A549 (cell line): ENCODE measurements at regions not wholly inside any gene's neighbourhood (a gene's known extent, or its start where the extent isn't known, plus 50 kb on each side); places are given as distances from the start of the nearest gene placed in this dataset.
A peak's percentile ranks its signal among the peaks of the same experiment; 100 is the strongest.

Experiments used
- ATAC-seq, 2 experiments: fragments of 200-7000 bp in 1 of 2; fragments of >200 bp in 1 of 2; cut with Nextera tagmentation in 1 of 2; cut with Tn5 transposase in 1 of 2; 3 replicates each; pipeline versions ENCODE4 v1.8.0 to v1.9.1; 2018 to 2020; ENCODE audit warnings: mild to moderate bottlenecking in 1 of 2, moderate library complexity in 1 of 2
- CTCF ChIA-PET: fragments of 300-600 bp; sonication (Branson Sonifier 250); formaldehyde crosslinking; extraction: SDS; loops from one replicate; lab custom pipeline; 2021; ENCODE audit warnings: antibody characterized with exemption, inconsistent platforms; lab: Yijun Ruan, JAX
- POLR2A ChIA-PET: fragments of 350-600 bp; formaldehyde crosslinking; extraction: SDS; loops from one replicate; lab custom pipeline; 2021; ENCODE audit warnings: antibody characterized with exemption, inconsistent platforms; lab: Yijun Ruan, JAX
- DNase-seq, 2 experiments: peaks; one replicate each; pipeline versions ENCODE4 v3.0.0 to v3.0.0-alpha.2; 2011 to 2016; ENCODE audit warnings: low read depth in 1 of 2, low spot score in 1 of 2
- FAIRE-seq: peaks from 2 replicates; lab custom pipeline; 2011; peaks lifted over from hg19 to GRCh38; lab: Jason Lieb, UNC
- H3K27ac ChIP-seq, 2 experiments: fragments of >200 bp; sonication (Bioruptor Twin); formaldehyde crosslinking; 3 replicates each; pipeline ENCODE4 v1.5.1; 2016 to 2017
- H3K4me1 ChIP-seq: fragments of >200 bp; sonication (Bioruptor Twin); formaldehyde crosslinking; 3 replicates; pipeline ENCODE4 v1.6.1; 2016
- H3K4me2 ChIP-seq: fragments of >200 bp; sonication (Bioruptor Twin); formaldehyde crosslinking; 3 replicates; pipeline ENCODE4 v1.6.1; 2016
- H3K4me3 ChIP-seq: fragments of >200 bp; sonication (Bioruptor Twin); formaldehyde crosslinking; 3 replicates; pipeline ENCODE4 v1.5.1; 2016
- H3K9me3 ChIP-seq: fragments of >200 bp; sonication (Bioruptor Twin); formaldehyde crosslinking; 3 replicates; pipeline ENCODE4 v1.6.1; 2016
- EP300 ChIP-seq, 2 experiments: fragments of >200 bp; sonication (Bioruptor Twin); formaldehyde crosslinking; IDR thresholded peaks; 2 replicates in 1 of 2; 3 replicates in 1 of 2; pipeline ENCODE4 v1.6.1; 2016 to 2017
- ESRRA ChIP-seq: fragments of 150-350 bp; IDR thresholded peaks from 2 replicates; pipeline ENCODE4 v1.6.1; 2014; ENCODE audit warnings: mild to moderate bottlenecking, low read length, borderline replicate concordance
- HOXB13 ChIP-seq: fragments of 250-450 bp; sonication (Bioruptor Pico); IDR thresholded peaks from 2 replicates; pipeline ENCODE4 v1.5.0; 2020; ENCODE audit warnings: low read depth, mild to moderate bottlenecking, moderate library complexity
- HOXB5 ChIP-seq: fragments of 250-450 bp; sonication (Bioruptor Pico); IDR thresholded peaks from 2 replicates; pipeline ENCODE4 v1.5.0; 2020; ENCODE audit warnings: mild to moderate bottlenecking, moderate library complexity
- JUN ChIP-seq, 2 experiments: fragments of >200 bp; sonication (Bioruptor Twin); formaldehyde crosslinking; IDR thresholded peaks; 2 replicates in 1 of 2; 3 replicates in 1 of 2; pipeline ENCODE4 v1.6.1; 2016 to 2017
- JUNB ChIP-seq: fragments of >200 bp; sonication (Bioruptor Twin); formaldehyde crosslinking; IDR thresholded peaks from 2 replicates; pipeline ENCODE4 v1.6.1; 2016
- KDM5A ChIP-seq: fragments of 200-600 bp; sonication (generic); IDR thresholded peaks from 2 replicates; pipeline ENCODE4 v1.6.1; 2016; ENCODE audit warnings: antibody characterized with exemption, mild to moderate bottlenecking
- MYC ChIP-seq: IDR thresholded peaks from 2 replicates; pipeline ENCODE4 v1.6.1; 2012; ENCODE audit warnings: mild to moderate bottlenecking, inconsistent platforms, low read length, improper control_type of control experiment, borderline replicate concordance
- NR3C1 ChIP-seq: fragments of >200 bp; sonication (Bioruptor Twin); formaldehyde crosslinking; IDR thresholded peaks from 3 replicates; pipeline ENCODE4 v1.6.1; 2017
- POLR2A ChIP-seq: IDR thresholded peaks from 2 replicates; pipeline ENCODE4 v1.6.1; 2012; ENCODE audit warnings: mild to moderate bottlenecking, low read length
- POLR2AphosphoS2 ChIP-seq: conservative IDR thresholded peaks from 2 replicates; pipeline ENCODE4 v1.6.1; 2012; ENCODE audit warnings: low read length, improper control_type of control experiment, inconsistent platforms
- RAD21 ChIP-seq, 2 experiments: fragments of >200 bp in 1 of 2; sonication (Bioruptor Twin) in 1 of 2; formaldehyde crosslinking in 1 of 2; IDR thresholded peaks in 1 of 2; conservative IDR thresholded peaks in 1 of 2; 2 replicates in 1 of 2; 3 replicates in 1 of 2; pipeline ENCODE4 v1.6.1; 2012 to 2018; ENCODE audit warnings: inconsistent platforms in 1 of 2
- RARB ChIP-seq: fragments of 250-450 bp; sonication (Bioruptor Pico); IDR thresholded peaks from 2 replicates; pipeline ENCODE4 v1.8.0; 2021; ENCODE audit warnings: mild to moderate bottlenecking, moderate library complexity
- RCOR1 ChIP-seq: fragments of 150-350 bp; IDR thresholded peaks from 2 replicates; pipeline ENCODE4 v1.6.1; 2014; ENCODE audit warnings: antibody characterized with exemption, low read length, low read depth
- SMC3 ChIP-seq: fragments of >200 bp; sonication (Bioruptor Twin); formaldehyde crosslinking; IDR thresholded peaks from 3 replicates; pipeline ENCODE4 v1.6.1; 2018; ENCODE audit warnings: inconsistent platforms
- SREBF2 ChIP-seq: fragments of 450-650 bp; IDR thresholded peaks from 2 replicates; pipeline ENCODE4 v1.6.1; 2014; ENCODE audit warnings: mild to moderate bottlenecking, moderate library complexity
- TFCP2L1 ChIP-seq: fragments of 250-450 bp; sonication (Bioruptor Pico); IDR thresholded peaks from 2 replicates; pipeline ENCODE4 v1.5.0; 2021; ENCODE audit warnings: mild to moderate bottlenecking
- ZNF302 ChIP-seq: fragments of 250-450 bp; sonication (Bioruptor Pico); IDR thresholded peaks from 2 replicates; pipeline ENCODE4 v1.9.0; 2021; ENCODE audit warnings: inconsistent platforms, mild to moderate bottlenecking, moderate library complexity
- WGBS: methylation state at CpG from one replicate; pipeline ENCODE4 v1.1.6; 2017; ENCODE audit errors: missing lambda C conversion rate; 5-methylcytosine and 5-hydroxymethylcytosine counted together
- TF ChIP-seq, protein P1 (sequence below): IDR thresholded peaks from 2 replicates; pipeline ENCODE4 v1.6.1; 2012; ENCODE audit warnings: low read depth, borderline replicate concordance
- TF ChIP-seq, protein P2 (sequence below): fragments of >200 bp; sonication (Bioruptor Twin); formaldehyde crosslinking; IDR thresholded peaks from 3 replicates; pipeline ENCODE4 v1.5.1; 2016
- TF ChIP-seq, protein P3 (sequence below): IDR thresholded peaks from 2 replicates; pipeline ENCODE4 v1.6.1; 2012
- TF ChIP-seq, protein P4 (sequence below): fragments of 150-350 bp; IDR thresholded peaks from 2 replicates; pipeline ENCODE4 v1.6.1; 2014; ENCODE audit warnings: low read depth, mild to moderate bottlenecking, low read length
- TF ChIP-seq, protein P5 (sequence below): fragments of 250-450 bp; sonication (Bioruptor Pico); IDR thresholded peaks from 2 replicates; pipeline ENCODE4 v1.5.0; 2021; ENCODE audit warnings: mild to moderate bottlenecking, moderate library complexity, borderline replicate concordance

DNA sequence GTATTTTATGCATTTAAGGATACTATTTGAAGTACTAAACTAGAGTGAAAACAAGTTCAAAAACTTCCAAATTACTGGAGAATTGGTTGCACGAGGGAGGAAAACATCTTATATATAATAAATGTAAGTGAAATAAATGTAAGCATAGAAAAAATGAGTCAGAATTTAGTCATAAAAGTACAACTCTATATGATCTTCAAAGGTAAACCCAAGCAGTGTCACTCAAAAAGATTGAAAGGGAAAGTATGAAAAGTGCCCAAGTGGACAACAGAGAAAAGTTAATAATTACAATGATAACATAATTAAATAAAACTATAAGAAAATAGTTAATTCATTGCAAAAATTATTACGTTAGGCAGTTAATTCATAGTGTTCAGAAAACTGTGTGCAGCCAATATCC is 2288.5 kb upstream of the C9orf72 start:
- H3K4me1 ChIP-seq, result no peaks in the 10 kb centered on the region
- DNase-seq, result no peak
- no peak for FAIRE-seq
- H3K4me3 ChIP-seq, result no peak overlapping the region
- POLR2A ChIA-PET, result no interaction called here
- CTCF ChIA-PET, result no interaction called here
- no peak overlapping the region for H3K4me2 ChIP-seq
- WGBS, result 4% methylated on average over 2 of the region's 2 CpGs
- H3K27ac ChIP-seq, result no peak overlapping the region
- no peak for TF ChIP-seq HOXB13
- TF ChIP-seq KDM5A, result no peak
- no peak for TF ChIP-seq EP300 (IDR thresholded peaks at IDR 0.05)
- TF ChIP-seq, protein P1, sequence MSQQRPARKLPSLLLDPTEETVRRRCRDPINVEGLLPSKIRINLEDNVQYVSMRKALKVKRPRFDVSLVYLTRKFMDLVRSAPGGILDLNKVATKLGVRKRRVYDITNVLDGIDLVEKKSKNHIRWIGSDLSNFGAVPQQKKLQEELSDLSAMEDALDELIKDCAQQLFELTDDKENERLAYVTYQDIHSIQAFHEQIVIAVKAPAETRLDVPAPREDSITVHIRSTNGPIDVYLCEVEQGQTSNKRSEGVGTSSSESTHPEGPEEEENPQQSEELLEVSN, result no peak
- TF ChIP-seq SREBF2, result no peak
- TF ChIP-seq POLR2AphosphoS2, result no peak
- no peak for TF ChIP-seq RARB (CRISPR knock-in tag)
- TF ChIP-seq JUNB, result no peak
- TF ChIP-seq, protein P2, sequence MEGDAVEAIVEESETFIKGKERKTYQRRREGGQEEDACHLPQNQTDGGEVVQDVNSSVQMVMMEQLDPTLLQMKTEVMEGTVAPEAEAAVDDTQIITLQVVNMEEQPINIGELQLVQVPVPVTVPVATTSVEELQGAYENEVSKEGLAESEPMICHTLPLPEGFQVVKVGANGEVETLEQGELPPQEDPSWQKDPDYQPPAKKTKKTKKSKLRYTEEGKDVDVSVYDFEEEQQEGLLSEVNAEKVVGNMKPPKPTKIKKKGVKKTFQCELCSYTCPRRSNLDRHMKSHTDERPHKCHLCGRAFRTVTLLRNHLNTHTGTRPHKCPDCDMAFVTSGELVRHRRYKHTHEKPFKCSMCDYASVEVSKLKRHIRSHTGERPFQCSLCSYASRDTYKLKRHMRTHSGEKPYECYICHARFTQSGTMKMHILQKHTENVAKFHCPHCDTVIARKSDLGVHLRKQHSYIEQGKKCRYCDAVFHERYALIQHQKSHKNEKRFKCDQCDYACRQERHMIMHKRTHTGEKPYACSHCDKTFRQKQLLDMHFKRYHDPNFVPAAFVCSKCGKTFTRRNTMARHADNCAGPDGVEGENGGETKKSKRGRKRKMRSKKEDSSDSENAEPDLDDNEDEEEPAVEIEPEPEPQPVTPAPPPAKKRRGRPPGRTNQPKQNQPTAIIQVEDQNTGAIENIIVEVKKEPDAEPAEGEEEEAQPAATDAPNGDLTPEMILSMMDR, result no peak
- no peak for TF ChIP-seq ZNF302
- no peak for ATAC-seq
- H3K9me3 ChIP-seq, result no peaks in the 10 kb centered on the region

DNA sequence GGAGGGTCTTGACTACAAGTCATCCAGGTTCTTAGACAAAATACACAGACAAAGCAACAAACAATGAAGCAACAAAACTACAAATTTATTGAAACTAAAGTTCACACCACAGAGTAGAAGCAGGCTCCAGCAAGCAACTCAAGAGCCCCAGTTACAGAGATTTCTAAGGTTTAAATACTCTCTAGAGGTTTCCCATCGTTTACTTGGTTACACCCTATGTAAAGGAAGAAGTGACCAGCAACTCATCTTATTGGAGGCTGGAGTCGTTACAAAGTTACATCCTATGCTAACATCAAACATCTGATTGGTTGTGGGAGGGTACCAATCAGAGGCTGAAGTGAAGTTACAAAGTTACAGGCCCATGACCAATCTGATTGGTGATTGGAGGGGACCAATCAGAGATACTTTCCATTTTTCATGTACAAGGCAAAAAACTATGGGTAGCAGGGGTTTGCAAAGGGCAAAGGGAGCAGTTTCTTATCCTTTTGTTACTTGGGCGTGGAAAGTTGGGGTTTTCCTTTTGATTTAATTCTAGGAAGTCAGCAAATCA is 2292.6 kb upstream of the C9orf72 start:
- ChIA-PET CTCF (no interaction called here), POLR2A (no interaction called here)
- 15% methylated on average over 3 of the region's 3 CpGs for WGBS
- TF ChIP-seq HOXB13 (no peak), SMC3 (no peak), RCOR1 (no peak), TFCP2L1 (CRISPR knock-in tag) (no peak), EP300 (IDR thresholded peaks at IDR 0.05) (no peak), MYC (no peak), JUN (IDR thresholded peaks at IDR 0.05) (no peak), RAD21 (conservative IDR thresholded peaks at IDR 0.05 in 1 of 2, IDR thresholded peaks at IDR 0.05 in 1 of 2) (no peak), NR3C1 (no peak), POLR2A (no peak), ESRRA (no peak), HOXB5 (CRISPR knock-in tag) (no peak)
- TF ChIP-seq, protein P3, sequence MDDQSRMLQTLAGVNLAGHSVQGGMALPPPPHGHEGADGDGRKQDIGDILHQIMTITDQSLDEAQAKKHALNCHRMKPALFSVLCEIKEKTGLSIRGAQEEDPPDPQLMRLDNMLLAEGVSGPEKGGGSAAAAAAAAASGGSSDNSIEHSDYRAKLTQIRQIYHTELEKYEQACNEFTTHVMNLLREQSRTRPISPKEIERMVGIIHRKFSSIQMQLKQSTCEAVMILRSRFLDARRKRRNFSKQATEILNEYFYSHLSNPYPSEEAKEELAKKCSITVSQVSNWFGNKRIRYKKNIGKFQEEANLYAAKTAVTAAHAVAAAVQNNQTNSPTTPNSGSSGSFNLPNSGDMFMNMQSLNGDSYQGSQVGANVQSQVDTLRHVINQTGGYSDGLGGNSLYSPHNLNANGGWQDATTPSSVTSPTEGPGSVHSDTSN, result no peak
- TF ChIP-seq, protein P4, sequence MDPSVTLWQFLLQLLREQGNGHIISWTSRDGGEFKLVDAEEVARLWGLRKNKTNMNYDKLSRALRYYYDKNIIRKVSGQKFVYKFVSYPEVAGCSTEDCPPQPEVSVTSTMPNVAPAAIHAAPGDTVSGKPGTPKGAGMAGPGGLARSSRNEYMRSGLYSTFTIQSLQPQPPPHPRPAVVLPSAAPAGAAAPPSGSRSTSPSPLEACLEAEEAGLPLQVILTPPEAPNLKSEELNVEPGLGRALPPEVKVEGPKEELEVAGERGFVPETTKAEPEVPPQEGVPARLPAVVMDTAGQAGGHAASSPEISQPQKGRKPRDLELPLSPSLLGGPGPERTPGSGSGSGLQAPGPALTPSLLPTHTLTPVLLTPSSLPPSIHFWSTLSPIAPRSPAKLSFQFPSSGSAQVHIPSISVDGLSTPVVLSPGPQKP, result no peak
- TF ChIP-seq, protein P5, sequence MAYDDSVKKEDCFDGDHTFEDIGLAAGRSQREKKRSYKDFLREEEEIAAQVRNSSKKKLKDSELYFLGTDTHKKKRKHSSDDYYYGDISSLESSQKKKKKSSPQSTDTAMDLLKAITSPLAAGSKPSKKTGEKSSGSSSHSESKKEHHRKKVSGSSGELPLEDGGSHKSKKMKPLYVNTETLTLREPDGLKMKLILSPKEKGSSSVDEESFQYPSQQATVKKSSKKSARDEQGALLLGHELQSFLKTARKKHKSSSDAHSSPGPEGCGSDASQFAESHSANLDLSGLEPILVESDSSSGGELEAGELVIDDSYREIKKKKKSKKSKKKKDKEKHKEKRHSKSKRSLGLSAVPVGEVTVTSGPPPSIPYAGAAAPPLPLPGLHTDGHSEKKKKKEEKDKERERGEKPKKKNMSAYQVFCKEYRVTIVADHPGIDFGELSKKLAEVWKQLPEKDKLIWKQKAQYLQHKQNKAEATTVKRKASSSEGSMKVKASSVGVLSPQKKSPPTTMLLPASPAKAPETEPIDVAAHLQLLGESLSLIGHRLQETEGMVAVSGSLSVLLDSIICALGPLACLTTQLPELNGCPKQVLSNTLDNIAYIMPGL (CRISPR knock-in tag), result no peak
- ATAC-seq (no peak), DNase-seq (peak in 1 of 2 experiments; percentile 17), FAIRE-seq (no peak)
- H3K4me2 ChIP-seq, result no peak overlapping the region
- no peak overlapping the region for H3K4me3 ChIP-seq
- no peak overlapping the region for H3K27ac ChIP-seq
- H3K9me3 ChIP-seq, result no peaks in the 10 kb centered on the region
- H3K4me1 ChIP-seq, result no peaks in the 10 kb centered on the region
